ENCODE measurements at regions not wholly inside any gene's neighbourhood (a gene's known extent, or its start where the extent isn't known, plus 50 kb on each side); places are given as distances from the start of the nearest gene placed in this dataset.
A peak's percentile ranks its signal among the peaks of the same experiment; 100 is the strongest.
"Not testable (repeated sequence)": the region's sequence is repeated elsewhere in the genome, so short reads cannot be mapped to it uniquely, and the experiment has no call there.

GRCh38 chr20:30899370-30900079 lies 357.9 kb upstream of the DEFB115 start:
- DNase-seq: not testable (repeated sequence)

GRCh38 chr20:30900080-30900719 lies 357.3 kb upstream of the DEFB115 start:
- not testable (repeated sequence) for DNase-seq

- DNase-seq: not testable (repeated sequence)
These were observed 352.2 kb upstream of the DEFB115 start for GRCh38 chr20:30905231-30905630.

- no peak for DNase-seq
These were observed 346.3 kb upstream of the DEFB115 start for GRCh38 chr20:30910937-30911725.

GRCh38 chr20:30911832-30912660 lies 345.4 kb upstream of the DEFB115 start:
- DNase-seq: peak; percentile 5

GRCh38 chr20:30912661-30913026 lies 344.8 kb upstream of the DEFB115 start:
- not testable (repeated sequence) for DNase-seq

- not testable (repeated sequence) for DNase-seq
These were observed 341.1 kb upstream of the DEFB115 start for GRCh38 chr20:30916404-30916803.

GRCh38 chr20:30919514-30920188 lies 337.8 kb upstream of the DEFB115 start:
- no peak for DNase-seq

- no peak for DNase-seq
These were observed 336.0 kb upstream of the DEFB115 start for GRCh38 chr20:30921286-30922071.

- DNase-seq: no peak
These were observed 335.3 kb upstream of the DEFB115 start for GRCh38 chr20:30922129-30922528.

- DNase-seq: no peak
These were observed 319.7 kb upstream of the DEFB115 start for GRCh38 chr20:30937790-30938189.

- no peak for DNase-seq
These were observed 307.7 kb upstream of the DEFB115 start for GRCh38 chr20:30949761-30950160.

GRCh38 chr20:30951088-30951487 lies 306.4 kb upstream of the DEFB115 start:
- DNase-seq: not testable (repeated sequence)

GRCh38 chr20:30956649-30957048 lies 300.8 kb upstream of the DEFB115 start:
- not testable (repeated sequence) for DNase-seq

- DNase-seq: not testable (repeated sequence)
These were observed 298.3 kb upstream of the DEFB115 start for GRCh38 chr20:30959208-30959607.

GRCh38 chr20:30963591-30963990 lies 293.9 kb upstream of the DEFB115 start:
- no peak for DNase-seq

- not testable (repeated sequence) for DNase-seq
These were observed 281.6 kb upstream of the DEFB115 start for GRCh38 chr20:30975859-30976258.

GRCh38 chr20:30985386-30985785 lies 272.1 kb upstream of the DEFB115 start:
- no peak for DNase-seq
